AG08396 (cell line): ENCODE measurements at regions not wholly inside any gene's neighbourhood (a gene's known extent, or its start where the extent isn't known, plus 50 kb on each side); places are given as distances from the start of the nearest gene placed in this dataset.

Experiments used
- DNase-seq: peaks from one replicate; pipeline ENCODE4 v3.0.0; 2012; ENCODE audit warnings: low spot score, mixed read lengths

GRCh38 chr7:88700725-88701124, 58.8 kb upstream of the ZNF804B start:
- DNase-seq = no peak

- DNase-seq = no peak
These were observed 65.3 kb upstream of the ZNF804B start for GRCh38 chr7:88694207-88694606.

- DNase-seq = no peak
These were observed 66.4 kb upstream of the ZNF804B start for GRCh38 chr7:88693131-88693530.

- DNase-seq = no peak
These were observed 67.0 kb upstream of the ZNF804B start for GRCh38 chr7:88692493-88692892.

GRCh38 chr7:88689821-88690220, 69.7 kb upstream of the ZNF804B start:
- no peak for DNase-seq

- no peak for DNase-seq
These were observed 71.3 kb upstream of the ZNF804B start for GRCh38 chr7:88688222-88688621.

GRCh38 chr7:88686468-88687229, 72.9 kb upstream of the ZNF804B start:
- no peak for DNase-seq

- DNase-seq = no peak
These were observed 77.8 kb upstream of the ZNF804B start for GRCh38 chr7:88681682-88682081.

- no peak for DNase-seq
These were observed 89.0 kb upstream of the ZNF804B start for GRCh38 chr7:88670536-88670935.

GRCh38 chr7:88669913-88670312, 89.6 kb upstream of the ZNF804B start:
- DNase-seq = no peak

GRCh38 chr7:88668591-88668990, 90.9 kb upstream of the ZNF804B start:
- no peak for DNase-seq

GRCh38 chr7:88666626-88667025, 92.9 kb upstream of the ZNF804B start:
- DNase-seq = no peak

GRCh38 chr7:88665892-88666514, 93.5 kb upstream of the ZNF804B start:
- no peak for DNase-seq

GRCh38 chr7:88664630-88665233, 94.8 kb upstream of the ZNF804B start:
- DNase-seq = no peak

GRCh38 chr7:88661921-88662320, 97.6 kb upstream of the ZNF804B start:
- DNase-seq = no peak

GRCh38 chr7:88647825-88648224, 111.7 kb upstream of the ZNF804B start:
- DNase-seq = no peak

- no peak for DNase-seq
These were observed 120.9 kb upstream of the ZNF804B start for GRCh38 chr7:88638583-88638982.

- no peak for DNase-seq
These were observed 121.7 kb upstream of the ZNF804B start for GRCh38 chr7:88637795-88638194.

- DNase-seq = no peak
These were observed 124.4 kb upstream of the ZNF804B start for GRCh38 chr7:88635149-88635548.

- no peak for DNase-seq
These were observed 129.9 kb upstream of the ZNF804B start for GRCh38 chr7:88629559-88629958.

- no peak for DNase-seq
These were observed 131.0 kb upstream of the ZNF804B start for GRCh38 chr7:88628363-88629085.

GRCh38 chr7:88617185-88617584, 142.3 kb upstream of the ZNF804B start:
- no peak for DNase-seq

- DNase-seq = no peak
These were observed 144.2 kb upstream of the ZNF804B start for GRCh38 chr7:88615336-88615735.
